Fibroblast of mammary gland (primary cell): ENCODE measurements at regions not wholly inside any gene's neighbourhood (a gene's known extent, or its start where the extent isn't known, plus 50 kb on each side); places are given as distances from the start of the nearest gene placed in this dataset.

Experiments
- DNase-seq: peaks from one replicate; pipeline ENCODE4 v3.0.0-alpha.2; 2010; ENCODE audit warnings: low read depth
- H3K4me3 ChIP-seq: 2 replicates; pipeline ENCODE4 v1.5.1; 2011; ENCODE audit warnings: low read depth, mild to moderate bottlenecking, low read length, moderate library complexity; ENCODE audit not compliant: control insufficient read depth
- TF ChIP-seq, protein P1 (sequence below): conservative IDR thresholded peaks from 2 replicates; pipeline ENCODE4 v1.5.1; 2011; ENCODE audit warnings: low read depth, low read length, inconsistent platforms; ENCODE audit not compliant: control insufficient read depth, insufficient read depth

DNA sequence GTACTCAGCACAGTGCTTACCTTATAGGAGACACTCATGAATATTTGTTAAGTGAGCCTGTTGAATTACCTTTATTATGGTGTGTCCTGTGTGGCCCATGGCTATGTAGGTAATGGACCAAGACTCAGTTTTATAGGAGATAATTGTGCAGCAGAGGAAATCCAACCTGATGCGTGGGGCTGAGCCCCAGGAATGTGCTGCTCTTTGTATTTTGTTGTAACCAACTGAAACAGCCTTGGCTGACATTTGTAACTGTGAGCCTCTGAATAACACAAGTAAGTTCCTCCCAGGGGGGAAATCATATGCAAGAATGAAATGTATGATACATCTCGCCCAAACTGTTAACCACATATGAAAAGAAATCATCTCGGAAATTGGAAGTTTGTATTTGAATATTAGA lies 364.2 kb upstream of the ZP4 start:
- no peak for DNase-seq
- H3K4me3 ChIP-seq: no peak overlapping the region
- TF ChIP-seq, protein P1, sequence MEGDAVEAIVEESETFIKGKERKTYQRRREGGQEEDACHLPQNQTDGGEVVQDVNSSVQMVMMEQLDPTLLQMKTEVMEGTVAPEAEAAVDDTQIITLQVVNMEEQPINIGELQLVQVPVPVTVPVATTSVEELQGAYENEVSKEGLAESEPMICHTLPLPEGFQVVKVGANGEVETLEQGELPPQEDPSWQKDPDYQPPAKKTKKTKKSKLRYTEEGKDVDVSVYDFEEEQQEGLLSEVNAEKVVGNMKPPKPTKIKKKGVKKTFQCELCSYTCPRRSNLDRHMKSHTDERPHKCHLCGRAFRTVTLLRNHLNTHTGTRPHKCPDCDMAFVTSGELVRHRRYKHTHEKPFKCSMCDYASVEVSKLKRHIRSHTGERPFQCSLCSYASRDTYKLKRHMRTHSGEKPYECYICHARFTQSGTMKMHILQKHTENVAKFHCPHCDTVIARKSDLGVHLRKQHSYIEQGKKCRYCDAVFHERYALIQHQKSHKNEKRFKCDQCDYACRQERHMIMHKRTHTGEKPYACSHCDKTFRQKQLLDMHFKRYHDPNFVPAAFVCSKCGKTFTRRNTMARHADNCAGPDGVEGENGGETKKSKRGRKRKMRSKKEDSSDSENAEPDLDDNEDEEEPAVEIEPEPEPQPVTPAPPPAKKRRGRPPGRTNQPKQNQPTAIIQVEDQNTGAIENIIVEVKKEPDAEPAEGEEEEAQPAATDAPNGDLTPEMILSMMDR: no peak

DNA sequence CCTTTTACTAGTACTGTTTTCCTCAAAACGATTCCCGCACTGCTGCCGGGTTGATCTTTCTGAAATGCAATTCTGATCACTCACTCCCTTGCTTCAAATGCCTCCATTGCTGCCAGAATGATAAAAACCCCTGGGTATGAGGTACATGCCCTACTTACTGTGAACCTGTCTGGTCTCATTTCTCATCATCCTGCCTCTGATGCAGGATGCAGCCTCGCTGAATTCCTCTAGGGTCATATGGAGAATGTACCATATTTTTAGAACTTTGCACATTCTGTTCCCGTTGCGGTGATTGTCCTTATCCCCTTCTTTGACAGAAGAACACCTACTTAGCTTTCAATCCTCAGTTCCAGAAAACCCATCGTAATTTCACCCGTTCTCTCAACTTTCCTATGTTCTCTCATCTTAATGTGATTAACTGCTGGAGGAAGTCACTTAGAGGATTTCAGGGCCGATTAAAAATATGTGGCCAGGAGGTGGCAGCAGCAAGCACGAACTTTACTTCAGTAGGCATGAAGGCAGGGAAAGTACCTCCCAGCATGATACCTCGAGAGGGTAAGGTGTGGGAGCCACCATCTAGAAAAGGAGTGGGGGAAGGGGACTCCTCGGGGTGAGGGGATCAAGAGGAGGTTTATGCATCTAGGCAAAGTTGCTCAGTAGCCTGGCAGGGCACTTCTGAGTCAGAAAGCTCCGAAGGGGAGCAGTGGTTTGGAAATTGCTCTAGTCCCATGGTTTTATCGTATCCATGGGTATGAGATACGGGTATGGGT lies 361.5 kb upstream of the ZP4 start:
- no peak overlapping the region for H3K4me3 ChIP-seq
- DNase-seq: peak; percentile 43
- TF ChIP-seq, protein P1: peak; percentile 48

DNA sequence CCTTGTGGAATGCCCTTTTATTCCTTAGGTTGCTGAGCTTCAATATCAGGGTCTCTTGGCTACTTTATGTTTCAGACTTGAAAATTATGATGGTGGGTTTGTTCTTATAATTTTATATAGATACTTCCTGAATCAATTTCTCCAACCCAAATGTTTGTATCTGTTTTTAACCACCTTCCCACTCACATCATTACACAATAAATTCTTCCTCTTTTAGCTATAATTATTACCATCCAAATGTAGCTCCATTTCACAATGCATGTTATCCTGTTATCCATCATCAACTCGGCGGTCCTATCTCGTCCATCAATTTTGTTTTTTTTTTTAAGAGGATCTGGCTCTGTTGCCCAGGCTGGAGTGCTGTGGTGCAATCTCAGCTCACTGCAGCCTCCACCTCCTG lies 357.6 kb upstream of the ZP4 start:
- no peak for DNase-seq
- TF ChIP-seq, protein P1: no peak
- H3K4me3 ChIP-seq: no peak overlapping the region

DNA sequence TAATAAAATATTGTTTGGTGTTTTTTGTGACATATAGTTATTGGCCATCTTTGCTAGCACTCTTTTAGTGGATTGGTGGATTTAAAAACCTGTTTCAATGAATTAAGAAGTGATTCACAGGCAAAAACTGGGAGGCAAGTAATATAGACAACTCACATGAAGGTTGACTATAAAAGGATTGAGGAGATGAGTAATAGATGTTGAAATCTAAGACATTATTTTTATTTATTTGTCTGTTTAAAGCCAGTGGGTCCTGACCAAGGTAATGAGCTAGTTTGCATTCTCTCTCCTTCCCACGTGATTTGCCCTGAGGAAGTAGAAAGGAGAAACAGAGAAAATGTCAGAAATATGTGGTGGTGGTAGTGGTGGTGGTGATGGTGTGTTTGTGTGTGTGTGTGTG lies 351.5 kb upstream of the ZP4 start:
- TF ChIP-seq, protein P1: no peak
- DNase-seq: no peak
- H3K4me3 ChIP-seq: no peak overlapping the region

DNA sequence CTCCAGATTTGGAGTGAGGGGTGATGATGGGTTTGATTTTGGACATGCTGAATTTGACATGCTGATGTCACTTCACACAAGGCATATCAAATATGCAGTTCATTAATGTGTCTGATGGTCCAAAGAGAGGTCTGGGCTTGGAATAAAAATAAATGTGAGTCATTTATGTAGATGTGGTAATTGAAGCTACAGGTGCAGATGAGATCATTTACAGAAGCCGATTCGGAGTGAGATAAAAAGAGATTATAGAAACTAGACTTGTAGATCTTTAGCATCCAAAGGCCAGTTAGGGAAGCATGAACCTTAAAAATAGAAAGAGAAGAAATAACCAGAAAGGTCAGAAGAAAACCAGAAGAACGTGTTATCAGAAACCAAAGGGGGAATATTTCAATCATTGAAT lies 350.9 kb upstream of the ZP4 start:
- no peak overlapping the region for H3K4me3 ChIP-seq
- DNase-seq: no peak
- TF ChIP-seq, protein P1: no peak

DNA sequence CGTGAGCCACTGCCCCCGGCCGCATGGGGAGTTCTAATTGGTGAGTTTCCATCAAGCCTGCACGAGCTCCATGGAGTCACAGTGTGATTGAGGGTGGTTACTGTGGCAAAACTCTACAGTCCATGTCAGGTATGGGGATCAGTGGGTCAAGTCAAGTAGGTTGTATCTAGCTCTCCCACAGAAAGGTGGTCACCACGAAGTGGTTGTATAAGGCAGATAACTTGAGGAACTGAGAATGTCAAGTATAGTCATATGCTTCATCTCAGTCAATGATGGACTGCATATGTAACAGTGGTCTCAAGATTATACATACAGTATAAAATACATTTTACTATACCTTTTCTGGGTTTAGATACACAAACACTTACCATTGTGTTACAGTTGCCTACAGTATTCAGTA lies 348.6 kb upstream of the ZP4 start:
- DNase-seq: no peak
- TF ChIP-seq, protein P1: no peak
- no peak overlapping the region for H3K4me3 ChIP-seq
